T-cell (primary cell): ENCODE measurements at regions not wholly inside any gene's neighbourhood (a gene's known extent, or its start where the extent isn't known, plus 50 kb on each side); places are given as distances from the start of the nearest gene placed in this dataset.
"Not testable (repeated sequence)": the region's sequence is repeated elsewhere in the genome, so short reads cannot be mapped to it uniquely, and the experiment has no call there.

Experiments
- ATAC-seq, 4 experiments: fragments of 200-7000 bp in 3 of 4; fragments of 150-1000 bp in 1 of 4; cut with Tn5 transposase; replicated peaks in 1 of 4; 1 replicate in 3 of 4; 2 replicates in 1 of 4; pipeline ENCODE4 v1.10.0; 2021; ENCODE audit warnings: moderate library complexity in 3 of 4, mild to moderate bottlenecking in 2 of 4, moderate number of reproducible peaks in 1 of 4
- CTCF ChIA-PET, 2 donors: fragments of 300-600 bp; sonication (Branson Sonifier 250); formaldehyde crosslinking; loops; one replicate each; lab custom pipeline; 2022; ENCODE audit warnings: antibody characterized with exemption in 2 of 2; lab: Charles Lee
- POLR2A ChIA-PET, 2 donors: fragments of 300-600 bp; sonication (Branson Sonifier 250); formaldehyde crosslinking; loops; one replicate each; lab custom pipeline; 2022; ENCODE audit warnings: antibody characterized with exemption in 2 of 2; lab: Charles Lee
- DNase-seq, 35 experiments: peaks; one replicate each; pipeline versions ENCODE4 v3.0.0 to v3.0.0-alpha.2; 2013 to 2023
- H3K27ac ChIP-seq: one replicate; pipeline ENCODE4 v1.5.1; 2013; ENCODE audit warnings: low read length
- H3K27me3 ChIP-seq, 2 experiments: replicated peaks in 1 of 2; 1 replicate in 1 of 2; 2 replicates in 1 of 2; pipeline versions ENCODE4 v1.6.1 to v1.7.0; 2013; ENCODE audit warnings: low read length in 1 of 2, mixed read lengths in 1 of 2; ENCODE audit not compliant: control insufficient read depth in 2 of 2, insufficient read depth in 2 of 2; ENCODE audit errors: extremely low read depth in 1 of 2
- H3K36me3 ChIP-seq, 2 donors: 1 replicate in 1 of 2; 2 replicates in 1 of 2; pipeline versions ENCODE4 v1.6.1 to v1.7.0; 2013; ENCODE audit warnings: low read length in 1 of 2; ENCODE audit not compliant: control insufficient read depth in 2 of 2, insufficient read depth in 1 of 2; ENCODE audit errors: extremely low read depth in 1 of 2
- H3K4me1 ChIP-seq, 2 experiments: 1 replicate in 1 of 2; 2 replicates in 1 of 2; pipeline versions ENCODE4 v1.6.1 to v1.7.0; 2013; ENCODE audit warnings: low read length in 2 of 2, mixed read lengths in 1 of 2; ENCODE audit not compliant: insufficient read depth in 2 of 2, control insufficient read depth in 1 of 2; ENCODE audit errors: extremely low read depth in 1 of 2
- H3K4me3 ChIP-seq, 2 donors: 1 replicate in 1 of 2; 2 replicates in 1 of 2; pipeline versions ENCODE4 v1.5.1 to v1.7.0; 2013; ENCODE audit warnings: mild to moderate bottlenecking in 2 of 2, low read length in 1 of 2, moderate library complexity in 1 of 2; ENCODE audit not compliant: control insufficient read depth in 1 of 2; ENCODE audit errors: extremely low read depth in 1 of 2
- H3K9me3 ChIP-seq: 2 replicates; pipeline ENCODE4 v1.7.0; 2013
- H3K27ac Mint-ChIP-seq, 2 donors: one replicate each; pipeline ENCODE4 v1.8.0; 2020 to 2021; ENCODE audit warnings: mild to moderate bottlenecking in 2 of 2, mixed read lengths in 2 of 2
- H3K27me3 Mint-ChIP-seq, 2 donors: one replicate each; pipeline ENCODE4 v1.8.0; 2021 to 2022; ENCODE audit warnings: mixed read lengths in 2 of 2
- H3K36me3 Mint-ChIP-seq: one replicate; pipeline ENCODE4 v1.8.0; 2021; ENCODE audit warnings: mixed read lengths
- H3K4me1 Mint-ChIP-seq, 3 donors: one replicate each; pipeline ENCODE4 v1.8.0; 2020 to 2022; ENCODE audit warnings: mixed read lengths in 3 of 3, mild to moderate bottlenecking in 1 of 3
- H3K4me3 Mint-ChIP-seq, 3 donors: one replicate each; pipeline ENCODE4 v1.8.0; 2020 to 2022; ENCODE audit warnings: mild to moderate bottlenecking in 3 of 3, mixed read lengths in 3 of 3, moderate library complexity in 3 of 3
- H3K9me3 Mint-ChIP-seq, 3 donors: one replicate each; pipeline ENCODE4 v1.8.0; 2020 to 2022; ENCODE audit warnings: mixed read lengths in 3 of 3
- WGBS: methylation state at CpG from one replicate; pipeline ENCODE4 v1.1.5; 2013; ENCODE audit warnings: missing lambda C conversion rate; ENCODE audit not compliant: insufficient coverage; 5-methylcytosine and 5-hydroxymethylcytosine counted together

GRCh38 chr1:186255266-186255665 is 119.8 kb downstream of the TPR start:
- H3K36me3 Mint-ChIP-seq, result no peaks in the 10 kb centered on the region
- H3K4me1 Mint-ChIP-seq, result no peaks in the 10 kb centered on the region
- no peaks in the 10 kb centered on the region for H3K27me3 ChIP-seq
- POLR2A ChIA-PET, result no interaction called here
- WGBS, result no CpG with 5 or more reads among the region's 4 CpGs
- H3K4me1 ChIP-seq, result no peaks in the 10 kb centered on the region
- no peaks in the 10 kb centered on the region for H3K36me3 ChIP-seq
- peaks cover 0 to under 1% of the 10 kb centered on the region in 2 donors for H3K27me3 Mint-ChIP-seq
- H3K9me3 ChIP-seq, result no peaks in the 10 kb centered on the region
- CTCF ChIA-PET, result no interaction called here
- DNase-seq (no peak), ATAC-seq (no peak)
- peaks cover 0 to 9% (median 2%) of the 10 kb centered on the region in 3 donors for H3K9me3 Mint-ChIP-seq
- H3K27ac Mint-ChIP-seq, result no peak overlapping the region
- no peak overlapping the region for H3K4me3 ChIP-seq
- H3K27ac ChIP-seq, result no peak overlapping the region
- no peak overlapping the region for H3K4me3 Mint-ChIP-seq

GRCh38 chr1:186250529-186250928 is 124.5 kb downstream of the TPR start:
- H3K4me1 ChIP-seq, result no peaks in the 10 kb centered on the region

GRCh38 chr1:186248608-186249007 is 126.4 kb downstream of the TPR start:
- no CpG with 5 or more reads among the region's 1 CpG for WGBS
- H3K27me3 ChIP-seq, ATAC-seq, DNase-seq, H3K4me1 ChIP-seq, CTCF ChIA-PET, H3K36me3 Mint-ChIP-seq, H3K27ac ChIP-seq, H3K27me3 Mint-ChIP-seq, H3K4me1 Mint-ChIP-seq, H3K4me3 Mint-ChIP-seq, H3K4me3 ChIP-seq, H3K27ac Mint-ChIP-seq, H3K9me3 ChIP-seq, H3K36me3 ChIP-seq: not testable (repeated sequence)
- POLR2A ChIA-PET, result interaction anchor here in 1 of 2 donors (0.6 kb wide), 1 partner anchor 10 kb away, joined by 3 read pairs; no protein-coding TSS in a partner anchor
- H3K9me3 Mint-ChIP-seq, result peaks cover 5 to 16% (median 6%) of the 10 kb centered on the region in 3 donors

More at GRCh38 chr1:186250529-186250928, 124.5 kb downstream of the TPR start:
- no CpG with 5 or more reads among the region's 1 CpG for WGBS
- Histone ChIP-seq H3K27ac (no peak overlapping the region), H3K4me3 (no peak overlapping the region), H3K27me3 (peaks cover 0 to 7% of the 10 kb centered on the region in 2 experiments), H3K9me3 (no peaks in the 10 kb centered on the region), H3K36me3 (no peaks in the 10 kb centered on the region)
- DNase-seq, result no peak
- Mint-ChIP-seq H3K36me3 (no peaks in the 10 kb centered on the region), H3K4me1 (no peaks in the 10 kb centered on the region), H3K27me3 (no peaks in the 10 kb centered on the region), H3K9me3 (peaks cover 5 to 16% (median 6%) of the 10 kb centered on the region in 3 donors), H3K27ac (no peak overlapping the region), H3K4me3 (no peak overlapping the region)
- ChIA-PET CTCF (no interaction called here), POLR2A (no interaction called here)
- ATAC-seq, result no peak

- Histone ChIP-seq H3K9me3 (no peaks in the 10 kb centered on the region), H3K27me3 (peaks cover 0 to 9% of the 10 kb centered on the region in 2 experiments), H3K4me3 (no peak overlapping the region), H3K27ac (no peak overlapping the region), H3K4me1 (no peaks in the 10 kb centered on the region), H3K36me3 (no peaks in the 10 kb centered on the region)
- Mint-ChIP-seq H3K4me1 (no peaks in the 10 kb centered on the region), H3K27ac (no peak overlapping the region), H3K27me3 (no peaks in the 10 kb centered on the region), H3K9me3 (peaks cover 0 to 7% (median 3%) of the 10 kb centered on the region in 3 donors), H3K4me3 (no peak overlapping the region), H3K36me3 (no peaks in the 10 kb centered on the region)
- DNase-seq (no peak), ATAC-seq (no peak)
- ChIA-PET POLR2A (no interaction called here), CTCF (interaction anchor here in 1 of 2 donors (0.6 kb wide), 1 partner anchor 1091 kb away, joined by 6 read pairs; no protein-coding TSS in a partner anchor)
- WGBS, result 64% methylated on average over 6 of the region's 6 CpGs
These were observed 130.2 kb downstream of the TPR start for GRCh38 chr1:186244825-186245224.
